Uterus (tissue), 3 donors: ENCODE measurements at regions not wholly inside any gene's neighbourhood (a gene's known extent, or its start where the extent isn't known, plus 50 kb on each side); places are given as distances from the start of the nearest gene placed in this dataset.

Experiments used
- DNase-seq, 2 donors: peaks; one replicate each; pipeline ENCODE4 v3.0.0-alpha.2; 2019 to 2020
- H3K27ac ChIP-seq, 2 donors: fragments of 200-600 bp; sonication (generic); 1 replicate in 1 of 2; 2 replicates in 1 of 2; pipeline ENCODE4 v1.5.1; 2016 to 2018
- H3K27me3 ChIP-seq, 2 donors: fragments of 200-600 bp; sonication (generic); one replicate each; pipeline ENCODE4 v1.5.1; 2018 to 2019; ENCODE audit warnings: control low read depth in 1 of 2
- H3K36me3 ChIP-seq, 2 donors: fragments of 200-600 bp; sonication (generic); one replicate each; pipeline ENCODE4 v1.5.1; 2019; ENCODE audit warnings: control low read depth in 1 of 2
- H3K4me1 ChIP-seq, 2 donors: fragments of 200-600 bp; sonication (generic); one replicate each; pipeline ENCODE4 v1.5.1; 2018 to 2019; ENCODE audit warnings: control low read depth in 1 of 2
- H3K4me3 ChIP-seq, 2 donors: fragments of 200-600 bp; sonication (generic); 1 replicate in 1 of 2; 2 replicates in 1 of 2; pipeline ENCODE4 v1.5.1; 2018 to 2019; ENCODE audit warnings: mild to moderate bottlenecking in 1 of 2
- H3K9me3 ChIP-seq, 2 donors: fragments of 200-600 bp; sonication (generic); one replicate each; pipeline ENCODE4 v1.5.1; 2019; ENCODE audit warnings: control low read depth in 1 of 2
- POLR2A ChIP-seq, 2 donors: fragments of 450-650 bp; IDR thresholded peaks; one replicate each; pipeline ENCODE4 v1.6.1; 2016; ENCODE audit warnings: antibody characterized with exemption in 2 of 2, mild to moderate bottlenecking in 1 of 2, moderate library complexity in 1 of 2
- intact Hi-C: fragments of 100-400 bp; cut with DNase I; formaldehyde crosslinking; loops from one replicate; pipeline ENCODE4 v1.15.1; 2023; ENCODE audit warnings: low total_unique reads
- TF ChIP-seq, protein P1 (sequence below), 4 experiments: fragments of 200-600 bp in 2 of 4; fragments of 450-650 bp in 2 of 4; sonication (generic) in 2 of 4; IDR thresholded peaks; one replicate each; pipeline ENCODE4 v1.5.1; 2016 to 2019; ENCODE audit warnings: antibody characterized with exemption in 4 of 4, mild to moderate bottlenecking in 2 of 4, moderate library complexity in 1 of 4
- donor health status: DM: yes; HTN: yes; CAD: no.

DNA sequence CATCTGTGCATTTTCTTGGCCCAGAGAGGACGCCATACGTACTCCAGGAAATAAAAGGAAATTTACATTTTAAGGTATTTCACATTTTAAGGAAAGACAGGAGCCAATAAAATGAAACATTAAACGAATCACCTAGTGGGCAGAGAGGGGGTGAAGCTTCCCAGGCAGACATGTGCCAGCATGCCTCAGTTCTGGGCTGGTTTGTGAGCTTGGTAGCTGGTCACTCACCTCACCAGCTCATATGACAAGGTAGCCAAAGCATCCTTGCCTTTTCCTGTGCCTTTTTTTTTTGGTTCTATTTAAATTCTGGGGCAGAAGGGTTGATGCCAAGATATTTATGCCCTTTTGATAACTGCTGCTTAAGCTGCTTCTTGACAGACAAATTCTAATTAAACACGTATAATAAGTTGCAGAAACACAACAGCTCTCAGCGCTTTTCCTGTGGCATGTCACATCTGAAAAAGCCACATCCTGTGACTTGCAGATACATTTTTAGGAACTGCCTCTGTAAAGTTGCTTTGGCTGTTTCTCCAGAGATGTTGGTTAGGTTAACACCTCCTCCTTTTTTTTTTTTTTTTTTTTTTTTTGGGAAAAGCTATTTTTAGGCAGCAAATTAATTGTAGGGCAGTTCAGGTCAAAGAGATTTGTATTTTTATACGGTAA lies 218.6 kb downstream of the PDCD6IP start:
- no peaks in the 10 kb centered on the region for H3K9me3 ChIP-seq
- H3K27ac ChIP-seq: no peak overlapping the region
- no peaks in the 10 kb centered on the region for H3K36me3 ChIP-seq
- intact Hi-C loops: no loop called here
- no peaks in the 10 kb centered on the region for H3K27me3 ChIP-seq
- TF ChIP-seq, protein P1, sequence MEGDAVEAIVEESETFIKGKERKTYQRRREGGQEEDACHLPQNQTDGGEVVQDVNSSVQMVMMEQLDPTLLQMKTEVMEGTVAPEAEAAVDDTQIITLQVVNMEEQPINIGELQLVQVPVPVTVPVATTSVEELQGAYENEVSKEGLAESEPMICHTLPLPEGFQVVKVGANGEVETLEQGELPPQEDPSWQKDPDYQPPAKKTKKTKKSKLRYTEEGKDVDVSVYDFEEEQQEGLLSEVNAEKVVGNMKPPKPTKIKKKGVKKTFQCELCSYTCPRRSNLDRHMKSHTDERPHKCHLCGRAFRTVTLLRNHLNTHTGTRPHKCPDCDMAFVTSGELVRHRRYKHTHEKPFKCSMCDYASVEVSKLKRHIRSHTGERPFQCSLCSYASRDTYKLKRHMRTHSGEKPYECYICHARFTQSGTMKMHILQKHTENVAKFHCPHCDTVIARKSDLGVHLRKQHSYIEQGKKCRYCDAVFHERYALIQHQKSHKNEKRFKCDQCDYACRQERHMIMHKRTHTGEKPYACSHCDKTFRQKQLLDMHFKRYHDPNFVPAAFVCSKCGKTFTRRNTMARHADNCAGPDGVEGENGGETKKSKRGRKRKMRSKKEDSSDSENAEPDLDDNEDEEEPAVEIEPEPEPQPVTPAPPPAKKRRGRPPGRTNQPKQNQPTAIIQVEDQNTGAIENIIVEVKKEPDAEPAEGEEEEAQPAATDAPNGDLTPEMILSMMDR (IDR thresholded peaks at IDR 0.05): no peak
- no peak for TF ChIP-seq POLR2A (IDR thresholded peaks at IDR 0.05)
- no peak for DNase-seq
- H3K4me1 ChIP-seq: no peaks in the 10 kb centered on the region
- H3K4me3 ChIP-seq: no peak overlapping the region

DNA sequence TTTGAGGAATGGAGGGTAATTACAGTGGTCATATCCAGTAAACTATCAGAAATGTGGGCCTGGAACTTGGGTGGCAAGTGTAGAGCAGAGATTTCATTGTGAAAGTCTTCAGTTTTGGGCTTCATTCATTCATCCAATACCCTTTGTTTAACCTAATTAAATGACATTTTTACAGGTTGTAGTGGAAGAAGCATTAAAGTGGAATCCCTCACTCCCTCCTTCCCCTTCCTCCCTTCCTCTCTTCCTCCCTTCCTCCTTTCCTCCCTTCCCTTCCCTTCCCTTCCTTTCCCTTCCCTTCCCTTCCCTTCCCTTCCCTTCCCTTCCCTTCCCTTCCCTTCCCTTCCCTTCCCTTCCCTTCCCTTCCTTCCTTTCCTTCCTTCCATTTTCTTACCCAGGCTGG lies 219.3 kb downstream of the PDCD6IP start:
- TF ChIP-seq POLR2A (IDR thresholded peaks at IDR 0.05): no peak
- TF ChIP-seq, protein P1 (IDR thresholded peaks at IDR 0.05): no peak
- H3K4me1 ChIP-seq: no peaks in the 10 kb centered on the region
- H3K9me3 ChIP-seq: no peaks in the 10 kb centered on the region
- DNase-seq: no peak
- intact Hi-C loops: no loop called here
- no peaks in the 10 kb centered on the region for H3K36me3 ChIP-seq
- H3K27me3 ChIP-seq: no peaks in the 10 kb centered on the region
- H3K4me3 ChIP-seq: no peak overlapping the region
- no peak overlapping the region for H3K27ac ChIP-seq

DNA sequence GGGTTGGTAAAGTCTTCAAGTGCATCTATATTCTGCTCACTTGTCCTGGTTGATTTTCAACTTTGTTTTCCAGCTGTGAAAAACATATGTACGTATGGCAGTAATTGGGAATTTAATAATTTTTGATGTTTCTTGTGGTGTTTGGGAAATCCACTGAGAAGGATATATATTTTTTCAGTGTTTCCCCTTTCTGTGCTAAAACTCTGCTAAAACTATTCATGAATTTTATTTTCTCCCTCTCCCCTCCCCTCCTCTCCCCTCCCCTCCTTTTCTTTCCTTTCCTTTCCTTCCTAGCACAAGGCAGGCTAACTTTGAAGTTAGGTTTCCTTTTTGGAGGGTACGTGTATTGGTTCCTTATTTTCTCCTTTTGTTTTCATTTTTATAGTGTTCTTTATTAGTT lies 220.7 kb downstream of the PDCD6IP start:
- intact Hi-C loops: no loop called here
- TF ChIP-seq, protein P1 (IDR thresholded peaks at IDR 0.05): no peak
- TF ChIP-seq POLR2A (IDR thresholded peaks at IDR 0.05): no peak
- Histone ChIP-seq H3K9me3 (no peaks in the 10 kb centered on the region), H3K27me3 (no peaks in the 10 kb centered on the region), H3K36me3 (no peaks in the 10 kb centered on the region), H3K27ac (no peak overlapping the region), H3K4me1 (no peaks in the 10 kb centered on the region), H3K4me3 (no peak overlapping the region)
- no peak for DNase-seq

DNA sequence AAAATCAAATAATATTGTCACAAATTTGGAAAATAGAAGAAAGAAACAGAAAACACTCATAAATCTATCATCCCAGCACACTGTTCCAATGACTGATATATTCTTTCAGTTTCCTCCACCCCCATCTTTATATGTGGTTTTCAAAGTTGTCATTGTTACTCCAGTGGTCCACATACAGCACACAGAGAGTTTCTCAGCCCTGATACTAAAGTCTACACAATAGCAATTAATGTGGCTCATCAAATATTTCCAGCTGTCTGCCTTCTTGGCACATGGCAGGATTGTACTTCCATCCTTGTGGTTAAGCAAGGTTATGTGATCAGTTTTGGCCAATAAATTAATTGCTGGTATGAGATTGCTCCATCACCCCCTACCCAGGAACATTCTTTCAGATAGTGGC lies 221.7 kb downstream of the PDCD6IP start:
- no peak overlapping the region for H3K4me3 ChIP-seq
- H3K36me3 ChIP-seq: no peaks in the 10 kb centered on the region
- no peaks in the 10 kb centered on the region for H3K4me1 ChIP-seq
- TF ChIP-seq, protein P1 (IDR thresholded peaks at IDR 0.05): no peak
- TF ChIP-seq POLR2A (IDR thresholded peaks at IDR 0.05): no peak
- intact Hi-C loops: no loop called here
- H3K9me3 ChIP-seq: no peaks in the 10 kb centered on the region
- no peaks in the 10 kb centered on the region for H3K27me3 ChIP-seq
- no peak overlapping the region for H3K27ac ChIP-seq
- no peak for DNase-seq

DNA sequence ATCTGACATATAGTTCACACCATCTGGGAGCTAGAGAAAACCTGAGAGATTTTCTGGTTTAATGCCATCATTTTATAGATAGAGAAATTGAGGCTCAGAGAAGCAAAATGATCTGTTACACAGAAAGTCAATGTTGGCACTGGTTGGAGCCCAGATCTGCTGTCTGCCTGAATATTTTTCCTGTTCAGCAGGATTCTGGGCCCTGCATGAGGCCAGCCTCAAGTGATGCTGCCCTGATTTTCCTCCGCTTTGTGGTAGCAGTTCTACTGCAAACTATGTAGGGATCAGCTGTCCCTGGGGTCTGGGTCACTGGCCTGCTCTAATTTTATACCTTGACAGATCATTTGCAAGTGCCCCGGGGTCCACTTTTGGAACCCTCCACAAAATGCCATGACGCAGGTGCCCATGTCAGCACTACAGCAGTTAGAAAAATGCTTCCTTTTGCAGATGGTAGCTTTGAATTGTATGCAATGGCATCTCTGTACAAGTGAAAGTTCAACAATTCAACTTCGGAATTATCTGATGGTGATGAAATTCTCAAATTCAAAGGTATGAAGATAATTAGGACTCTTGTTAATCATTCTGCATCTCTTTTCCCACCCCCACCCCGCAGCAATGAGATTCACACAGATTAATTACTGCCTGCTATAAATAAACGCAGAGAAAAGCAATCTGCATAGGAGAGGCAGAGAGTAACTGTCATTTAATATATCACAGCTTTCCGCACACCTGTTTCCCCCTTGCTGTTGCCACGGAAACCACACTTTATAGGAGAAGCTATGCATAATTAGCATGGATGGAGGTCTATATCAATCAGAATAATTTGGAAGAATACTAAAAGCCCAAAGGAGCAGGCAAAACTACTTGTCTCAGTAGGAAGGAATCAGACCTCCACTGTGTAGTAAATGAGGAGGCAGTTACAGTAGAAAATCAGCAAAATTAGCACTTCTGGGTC lies 222.6 kb downstream of the PDCD6IP start:
- no peaks in the 10 kb centered on the region for H3K4me1 ChIP-seq
- no peak for DNase-seq
- H3K4me3 ChIP-seq: no peak overlapping the region
- H3K27me3 ChIP-seq: no peaks in the 10 kb centered on the region
- intact Hi-C loops: no loop called here
- H3K9me3 ChIP-seq: no peaks in the 10 kb centered on the region
- H3K36me3 ChIP-seq: no peaks in the 10 kb centered on the region
- H3K27ac ChIP-seq: no peak overlapping the region
- TF ChIP-seq, protein P1 (IDR thresholded peaks at IDR 0.05): no peak
- no peak for TF ChIP-seq POLR2A (IDR thresholded peaks at IDR 0.05)
